ENCODE measurements at regions not wholly inside any gene's neighbourhood (a gene's known extent, or its start where the extent isn't known, plus 50 kb on each side); places are given as distances from the start of the nearest gene placed in this dataset.

DNA sequence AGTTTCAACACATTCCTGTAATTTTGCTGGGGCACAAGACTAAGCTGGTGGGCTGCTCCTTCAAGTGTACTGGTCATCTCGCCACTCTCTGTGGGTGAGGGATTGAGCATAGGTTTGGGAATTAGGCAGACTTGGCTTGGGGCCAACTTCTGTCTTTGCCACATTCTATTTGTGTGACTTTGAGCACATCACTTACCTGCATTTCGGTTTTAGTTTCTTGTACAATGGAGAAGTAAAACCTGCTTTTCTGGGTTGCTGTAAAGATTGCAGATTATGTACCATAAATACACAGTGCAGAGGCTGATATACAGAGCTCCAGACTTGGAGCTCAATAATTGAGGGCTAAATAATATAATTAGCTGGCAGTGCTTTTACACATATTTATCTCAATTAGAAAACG is 162.1 kb downstream of the C3orf38 start:
- TF ChIP-seq EZH2 (IDR thresholded peaks at IDR 0.05; ENCODE audit: low read depth, low read length, severe bottlenecking) (no peak), TAF1 (IDR thresholded peaks at IDR 0.05; ENCODE audit: low read depth, low read length) (no peak)
- TF ChIP-seq, protein P1, sequence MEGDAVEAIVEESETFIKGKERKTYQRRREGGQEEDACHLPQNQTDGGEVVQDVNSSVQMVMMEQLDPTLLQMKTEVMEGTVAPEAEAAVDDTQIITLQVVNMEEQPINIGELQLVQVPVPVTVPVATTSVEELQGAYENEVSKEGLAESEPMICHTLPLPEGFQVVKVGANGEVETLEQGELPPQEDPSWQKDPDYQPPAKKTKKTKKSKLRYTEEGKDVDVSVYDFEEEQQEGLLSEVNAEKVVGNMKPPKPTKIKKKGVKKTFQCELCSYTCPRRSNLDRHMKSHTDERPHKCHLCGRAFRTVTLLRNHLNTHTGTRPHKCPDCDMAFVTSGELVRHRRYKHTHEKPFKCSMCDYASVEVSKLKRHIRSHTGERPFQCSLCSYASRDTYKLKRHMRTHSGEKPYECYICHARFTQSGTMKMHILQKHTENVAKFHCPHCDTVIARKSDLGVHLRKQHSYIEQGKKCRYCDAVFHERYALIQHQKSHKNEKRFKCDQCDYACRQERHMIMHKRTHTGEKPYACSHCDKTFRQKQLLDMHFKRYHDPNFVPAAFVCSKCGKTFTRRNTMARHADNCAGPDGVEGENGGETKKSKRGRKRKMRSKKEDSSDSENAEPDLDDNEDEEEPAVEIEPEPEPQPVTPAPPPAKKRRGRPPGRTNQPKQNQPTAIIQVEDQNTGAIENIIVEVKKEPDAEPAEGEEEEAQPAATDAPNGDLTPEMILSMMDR (IDR thresholded peaks at IDR 0.05; ENCODE audit: control extremely low read depth in 1 of 3, insufficient read depth in 1 of 3, low read depth in 1 of 3, low read length in 3 of 3) = no peak

Measured in H1 (cell line).